Sigmoid colon (tissue), 4 donors: ENCODE measurements at regions not wholly inside any gene's neighbourhood (a gene's known extent, or its start where the extent isn't known, plus 50 kb on each side); places are given as distances from the start of the nearest gene placed in this dataset.

Experiments used
- CTCF ChIP-seq, 4 experiments: fragments of 450-650 bp in 3 of 4; fragments of 200-600 bp in 1 of 4; IDR thresholded peaks; one replicate each; pipeline ENCODE4 v1.5.1; 2016 to 2019; ENCODE audit warnings: antibody characterized with exemption in 4 of 4, mild to moderate bottlenecking in 3 of 4, moderate library complexity in 2 of 4
- EP300 ChIP-seq, 4 donors: sonication (generic); formaldehyde crosslinking; IDR thresholded peaks; one replicate each; pipeline ENCODE4 v1.6.1; 2017; ENCODE audit warnings: antibody characterized with exemption in 4 of 4
- POLR2A ChIP-seq, 2 donors: fragments of 450-650 bp; IDR thresholded peaks; one replicate each; pipeline ENCODE4 v1.6.1; 2016; ENCODE audit warnings: antibody characterized with exemption in 2 of 2, mild to moderate bottlenecking in 2 of 2, moderate library complexity in 2 of 2
- POLR2AphosphoS5 ChIP-seq, 4 donors: sonication (generic); formaldehyde crosslinking; IDR thresholded peaks; one replicate each; pipeline ENCODE4 v1.6.1; 2017; ENCODE audit warnings: antibody characterized with exemption in 4 of 4

GRCh38 chr10:125460326-125460725 lies 222.6 kb downstream of the TEX36 start:
- TF ChIP-seq POLR2A (IDR thresholded peaks at IDR 0.05) = no peak
- no peak for TF ChIP-seq CTCF (IDR thresholded peaks at IDR 0.05)
- no peak for TF ChIP-seq POLR2AphosphoS5 (IDR thresholded peaks at IDR 0.05)
- TF ChIP-seq EP300 (IDR thresholded peaks at IDR 0.05) = no peak
